ENCODE measurements at regions not wholly inside any gene's neighbourhood (a gene's known extent, or its start where the extent isn't known, plus 50 kb on each side); places are given as distances from the start of the nearest gene placed in this dataset.

DNA sequence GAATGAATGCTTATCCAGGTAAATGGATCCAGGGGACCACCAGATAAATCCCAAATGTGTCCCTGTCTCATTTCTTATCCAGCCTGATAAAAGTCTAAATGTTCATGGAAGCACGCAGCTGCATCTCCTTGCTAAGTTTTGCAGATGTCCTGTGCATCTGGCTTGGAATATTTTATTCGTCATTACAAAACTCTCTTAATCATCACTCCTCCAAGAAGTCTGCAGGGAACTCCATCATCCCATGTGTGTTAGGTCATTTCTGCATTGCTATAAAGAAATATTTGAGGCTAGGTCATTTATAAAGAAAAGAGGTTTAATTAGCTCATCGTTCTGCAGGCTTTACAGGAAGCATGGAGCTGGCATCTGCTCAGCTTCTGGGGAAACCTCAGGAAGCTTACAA, 297.2 kb downstream of the HS3ST1 start:
- TF ChIP-seq, protein P1, sequence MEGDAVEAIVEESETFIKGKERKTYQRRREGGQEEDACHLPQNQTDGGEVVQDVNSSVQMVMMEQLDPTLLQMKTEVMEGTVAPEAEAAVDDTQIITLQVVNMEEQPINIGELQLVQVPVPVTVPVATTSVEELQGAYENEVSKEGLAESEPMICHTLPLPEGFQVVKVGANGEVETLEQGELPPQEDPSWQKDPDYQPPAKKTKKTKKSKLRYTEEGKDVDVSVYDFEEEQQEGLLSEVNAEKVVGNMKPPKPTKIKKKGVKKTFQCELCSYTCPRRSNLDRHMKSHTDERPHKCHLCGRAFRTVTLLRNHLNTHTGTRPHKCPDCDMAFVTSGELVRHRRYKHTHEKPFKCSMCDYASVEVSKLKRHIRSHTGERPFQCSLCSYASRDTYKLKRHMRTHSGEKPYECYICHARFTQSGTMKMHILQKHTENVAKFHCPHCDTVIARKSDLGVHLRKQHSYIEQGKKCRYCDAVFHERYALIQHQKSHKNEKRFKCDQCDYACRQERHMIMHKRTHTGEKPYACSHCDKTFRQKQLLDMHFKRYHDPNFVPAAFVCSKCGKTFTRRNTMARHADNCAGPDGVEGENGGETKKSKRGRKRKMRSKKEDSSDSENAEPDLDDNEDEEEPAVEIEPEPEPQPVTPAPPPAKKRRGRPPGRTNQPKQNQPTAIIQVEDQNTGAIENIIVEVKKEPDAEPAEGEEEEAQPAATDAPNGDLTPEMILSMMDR (conservative IDR thresholded peaks at IDR 0.05): no peak
- no peak overlapping the region for H3K27ac ChIP-seq

DNA sequence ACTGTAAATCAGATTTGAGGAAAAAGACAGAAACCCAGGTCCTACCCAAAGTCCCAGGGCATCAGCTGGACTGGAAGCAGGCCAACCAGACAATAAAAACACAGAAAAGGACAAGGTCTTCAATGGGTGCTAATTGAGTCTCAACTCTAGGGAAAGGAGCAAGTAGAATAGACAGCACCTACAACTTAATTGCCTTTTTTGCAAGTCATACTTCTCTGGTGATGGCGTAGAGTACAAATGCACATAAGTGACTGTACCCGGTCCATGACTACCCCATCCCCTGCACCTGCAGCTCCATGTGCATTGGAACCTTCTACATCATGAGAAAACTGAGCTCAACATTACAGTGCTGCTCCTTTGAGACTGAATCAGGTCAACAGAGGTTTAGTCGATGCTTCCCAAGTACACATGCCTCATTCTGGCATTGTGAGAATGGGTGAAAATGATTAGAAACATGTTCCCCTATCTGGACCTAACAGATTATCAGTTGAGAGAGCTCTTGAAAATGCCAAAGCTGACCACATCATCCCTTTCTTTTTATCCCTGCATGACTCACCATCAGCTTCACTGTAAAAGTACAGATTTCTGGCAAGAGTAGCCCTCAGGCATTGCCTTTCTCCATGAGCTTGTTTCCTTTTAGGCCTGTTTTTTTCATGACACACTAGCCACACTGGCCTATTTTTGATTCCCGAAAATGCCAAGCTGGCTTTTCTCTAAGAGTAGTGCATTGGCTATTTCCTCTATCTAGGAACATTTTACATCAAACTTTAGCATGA, 298.3 kb downstream of the HS3ST1 start:
- TF ChIP-seq, protein P1 (conservative IDR thresholded peaks at IDR 0.05): no peak
- H3K27ac ChIP-seq: no peak overlapping the region

DNA sequence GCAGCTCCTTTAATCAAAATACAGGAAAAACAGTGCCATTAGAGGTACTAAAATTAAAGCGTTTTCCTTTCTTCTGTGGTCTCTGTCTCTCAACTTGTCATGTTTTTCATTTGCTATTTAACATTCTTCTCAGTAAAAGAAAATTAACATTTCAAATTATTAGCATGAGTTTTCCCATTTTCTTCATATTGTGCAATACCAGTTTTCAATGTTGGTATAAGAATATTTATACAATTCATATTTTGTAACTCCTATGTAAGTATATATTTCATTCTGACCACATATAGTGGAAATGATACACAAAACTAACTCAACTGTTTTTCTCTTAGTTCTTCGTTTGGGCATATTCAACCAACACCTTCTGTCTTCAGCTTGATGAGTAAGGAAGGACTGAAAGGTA, 308.3 kb downstream of the HS3ST1 start:
- TF ChIP-seq, protein P1 (conservative IDR thresholded peaks at IDR 0.05): no peak
- no peak overlapping the region for H3K27ac ChIP-seq

DNA sequence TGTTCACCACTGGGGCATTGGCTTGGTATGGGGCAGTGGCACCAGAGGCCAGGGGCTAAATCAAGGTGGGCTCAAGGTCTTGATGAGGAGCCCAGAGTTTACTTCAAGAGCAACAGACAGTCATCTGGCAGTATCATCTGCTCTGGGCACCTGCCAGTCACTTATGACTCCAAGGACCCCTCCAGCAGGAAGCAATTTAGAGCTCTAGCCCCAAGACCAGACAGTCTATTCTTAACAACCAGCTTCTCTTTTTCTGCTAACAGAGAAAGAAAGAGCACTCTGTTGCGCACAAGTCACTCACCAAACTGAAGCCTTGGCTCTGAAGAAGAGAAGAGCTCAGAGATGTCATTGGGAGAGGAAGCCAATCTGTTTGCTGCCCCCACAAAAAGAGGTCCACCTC, 309.2 kb downstream of the HS3ST1 start:
- TF ChIP-seq, protein P1 (conservative IDR thresholded peaks at IDR 0.05): no peak
- no peak overlapping the region for H3K27ac ChIP-seq

DNA sequence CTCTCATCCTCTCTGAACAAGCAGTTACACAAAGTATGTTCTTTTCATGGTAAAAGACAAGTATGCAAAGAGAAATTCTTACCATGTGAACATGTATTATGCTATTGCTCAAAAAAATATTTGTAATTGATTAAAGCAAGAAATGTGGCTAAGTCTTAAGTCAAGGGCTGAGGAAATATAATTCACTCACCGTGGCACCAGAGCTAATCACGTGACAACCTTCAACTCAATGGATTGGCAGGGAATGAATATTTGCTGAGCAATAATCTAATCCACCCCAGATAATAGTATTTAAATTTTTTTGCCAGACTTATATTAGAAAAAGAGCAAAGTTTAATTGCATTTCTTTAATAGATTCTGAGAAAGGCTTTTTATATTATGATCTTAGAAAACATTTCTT, 310.2 kb downstream of the HS3ST1 start:
- no peak overlapping the region for H3K27ac ChIP-seq
- TF ChIP-seq, protein P1 (conservative IDR thresholded peaks at IDR 0.05): no peak

DNA sequence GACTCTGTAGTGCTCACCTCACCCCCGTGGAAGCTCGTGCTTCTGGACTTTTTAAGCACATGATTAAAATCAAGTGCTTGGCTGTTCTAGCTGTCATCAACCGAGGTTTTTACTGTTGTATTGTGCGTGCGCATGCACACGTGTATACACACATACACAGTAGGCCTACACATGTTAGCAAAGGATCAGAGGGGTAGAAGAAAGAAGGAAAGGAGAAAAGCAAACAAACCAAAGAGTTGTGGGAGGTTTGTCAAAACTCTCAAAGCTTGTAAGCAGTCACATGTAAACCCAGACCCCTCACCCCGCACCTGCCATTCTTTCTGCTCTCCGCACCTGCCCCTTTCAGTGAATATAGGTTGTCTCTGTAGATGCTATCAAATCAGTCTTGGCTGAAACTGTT, 311.8 kb downstream of the HS3ST1 start:
- no peak overlapping the region for H3K27ac ChIP-seq
- TF ChIP-seq, protein P1 (conservative IDR thresholded peaks at IDR 0.05): no peak

DNA sequence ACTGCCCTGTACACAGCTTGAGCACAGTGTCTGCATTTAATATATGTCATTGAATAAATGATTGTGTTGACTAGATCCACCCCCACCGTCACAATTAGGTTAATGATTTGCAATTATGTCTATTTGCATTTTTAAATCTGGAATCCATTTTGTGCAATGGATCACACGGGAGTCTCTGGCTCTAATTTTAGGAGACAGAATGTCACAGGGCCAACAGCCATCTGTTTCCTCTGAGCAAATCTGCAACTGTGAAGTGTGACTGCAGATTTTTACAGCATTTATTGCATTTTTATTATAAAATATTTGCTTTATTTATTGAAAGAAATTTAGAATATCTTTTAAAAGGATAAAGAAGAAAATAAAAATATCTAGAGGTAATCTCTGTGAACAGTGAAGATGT, 316.8 kb downstream of the HS3ST1 start:
- no peak overlapping the region for H3K27ac ChIP-seq
- TF ChIP-seq, protein P1 (conservative IDR thresholded peaks at IDR 0.05): no peak
